GM18511 (cell line): ENCODE measurements at regions not wholly inside any gene's neighbourhood (a gene's known extent, or its start where the extent isn't known, plus 50 kb on each side); places are given as distances from the start of the nearest gene placed in this dataset.

ENCODE experiments used
- ATAC-seq: cut with Tn5 transposase; IDR thresholded peaks from one replicate; pipeline ENCODE4 v1.9.1; 2021; ENCODE audit warnings: mild to moderate bottlenecking, moderate library complexity; ENCODE audit not compliant: unreplicated experiment

GRCh38 chr20:22470620-22471026 lies 113.7 kb downstream of the FOXA2 start:
- no peak for ATAC-seq

DNA sequence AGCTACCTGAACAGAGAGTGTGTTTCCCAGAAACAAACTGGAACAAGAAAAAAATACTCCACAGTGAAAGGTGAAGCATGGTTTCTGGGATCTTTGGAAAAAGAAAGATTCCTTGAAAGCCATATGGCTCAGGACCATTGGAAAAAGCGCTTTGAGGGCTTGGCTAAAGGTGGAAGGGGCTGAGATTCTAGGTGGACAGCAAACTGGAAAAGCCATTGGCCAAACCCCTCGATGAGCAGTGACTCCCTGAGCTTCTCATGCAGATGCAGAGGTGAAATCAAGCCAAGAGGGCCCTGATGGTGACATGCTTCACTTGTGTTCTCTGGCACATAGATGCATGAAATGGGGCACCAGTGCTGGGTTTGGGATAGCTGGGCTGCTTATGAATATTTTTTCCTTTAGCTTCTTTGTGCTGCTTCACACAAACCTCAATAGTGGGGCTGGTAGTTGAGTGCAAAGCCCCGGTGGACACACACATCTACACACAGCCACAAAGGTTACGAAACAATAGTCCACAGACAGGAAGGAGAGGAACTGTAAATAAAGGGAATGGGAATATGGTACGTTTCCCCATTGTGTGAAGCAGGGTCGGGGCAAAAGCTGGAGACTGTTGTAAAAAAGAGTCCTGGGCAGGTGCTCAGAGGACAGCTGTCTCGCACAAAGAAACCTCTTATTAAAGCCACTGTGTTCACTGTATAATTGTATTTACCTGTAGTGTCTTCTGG lies 117.8 kb downstream of the FOXA2 start:
- no peak for ATAC-seq

GRCh38 chr20:22465622-22466446 lies 118.5 kb downstream of the FOXA2 start:
- no peak for ATAC-seq

DNA sequence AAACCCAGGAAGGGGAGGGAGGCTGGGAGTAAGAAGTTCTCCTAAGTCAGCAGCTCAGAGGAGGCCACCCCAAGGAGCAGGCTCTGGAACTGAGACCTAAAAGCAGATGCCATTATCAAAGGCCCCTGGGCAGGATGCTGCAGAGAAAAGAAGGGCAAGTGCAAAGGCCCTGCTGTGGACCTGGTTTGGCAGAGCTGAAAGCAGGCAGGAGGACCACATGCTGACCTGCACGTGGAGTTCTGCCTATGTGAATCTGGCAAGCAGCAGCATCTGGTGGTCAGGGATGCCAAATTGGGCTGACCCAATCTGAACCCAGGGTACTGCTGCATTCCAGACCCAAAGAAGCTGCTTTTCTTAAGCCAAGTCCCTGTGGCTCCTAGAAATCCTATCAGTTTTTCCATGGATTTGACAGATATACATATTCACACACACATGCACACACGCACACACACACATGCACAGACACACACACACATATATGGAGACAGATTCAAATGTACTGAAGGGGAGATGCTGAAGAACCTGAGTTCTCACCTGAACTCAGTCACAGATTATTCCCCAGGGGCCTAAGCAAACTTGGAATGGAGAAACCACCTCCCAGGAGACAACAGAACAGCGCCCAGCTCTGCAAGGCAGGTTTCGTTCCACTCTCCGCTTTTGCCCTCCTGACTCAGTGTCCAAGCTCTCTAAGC lies 119.9 kb downstream of the FOXA2 start:
- ATAC-seq = no peak

DNA sequence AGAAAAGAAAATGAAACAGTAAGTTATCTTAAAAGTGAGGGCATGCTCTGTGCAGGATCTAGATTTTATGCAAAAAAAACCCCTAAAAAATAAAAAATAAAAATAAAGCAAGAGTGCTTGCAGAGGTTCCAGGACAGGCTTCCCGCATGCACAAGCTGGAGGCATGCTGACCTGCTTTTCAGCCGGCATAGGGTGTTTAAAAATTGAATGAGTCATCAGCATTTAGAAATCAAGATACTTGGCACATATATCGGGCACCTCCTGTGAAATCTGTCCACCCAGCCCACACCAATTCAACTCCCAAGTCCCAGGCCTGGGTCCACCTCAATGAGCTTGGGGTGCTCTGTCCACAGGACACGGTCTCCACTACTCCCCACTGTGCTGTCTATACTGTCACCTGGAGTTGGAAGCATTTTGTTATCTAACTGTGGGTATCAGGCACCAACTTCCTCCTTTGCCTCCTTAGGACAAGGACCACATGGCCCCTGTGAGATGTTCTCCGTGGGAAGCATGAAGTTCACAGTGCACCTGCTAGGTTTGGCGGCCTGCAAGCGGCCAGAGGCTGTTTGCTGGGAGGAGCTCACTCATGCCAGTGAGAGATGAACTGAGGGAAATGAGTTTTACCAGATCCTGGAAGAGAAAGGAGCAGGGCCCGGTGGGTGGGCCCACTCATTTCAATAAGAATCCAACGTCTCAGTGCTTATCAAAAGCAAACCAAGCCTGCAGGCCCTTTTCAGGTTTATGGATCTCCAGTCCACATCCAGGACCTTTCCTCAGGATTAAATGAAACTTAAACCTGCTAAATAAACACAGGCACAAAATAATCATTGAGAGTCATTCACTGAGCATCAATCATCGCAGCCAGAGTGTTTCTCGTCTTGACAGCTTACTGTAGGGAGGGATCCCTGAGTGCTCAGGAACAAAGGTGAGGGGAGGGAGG lies 121.1 kb downstream of the FOXA2 start:
- ATAC-seq = no peak

GRCh38 chr20:22460803-22461202 lies 123.6 kb downstream of the FOXA2 start:
- ATAC-seq = no peak

- ATAC-seq = no peak
These were observed 124.1 kb downstream of the FOXA2 start for GRCh38 chr20:22460231-22460630.

DNA sequence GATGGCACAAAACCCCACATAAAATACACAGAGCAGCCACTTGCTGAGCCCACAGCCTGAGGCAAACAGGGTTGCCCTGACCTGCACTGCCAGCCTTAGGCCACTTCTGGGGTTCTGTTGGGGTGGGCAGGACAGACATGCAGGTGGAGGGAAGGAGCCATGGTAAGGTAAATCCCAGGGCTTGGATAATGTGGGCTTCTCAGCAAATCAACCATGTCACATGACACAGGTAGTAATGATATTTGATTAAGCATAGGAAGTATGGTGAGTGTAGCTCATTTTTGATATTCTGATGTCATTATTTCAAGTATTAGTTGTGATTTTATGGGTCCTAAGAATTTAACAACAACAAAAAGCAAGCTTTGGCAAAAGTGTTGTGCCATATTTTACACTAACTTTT lies 124.6 kb downstream of the FOXA2 start:
- ATAC-seq = no peak

DNA sequence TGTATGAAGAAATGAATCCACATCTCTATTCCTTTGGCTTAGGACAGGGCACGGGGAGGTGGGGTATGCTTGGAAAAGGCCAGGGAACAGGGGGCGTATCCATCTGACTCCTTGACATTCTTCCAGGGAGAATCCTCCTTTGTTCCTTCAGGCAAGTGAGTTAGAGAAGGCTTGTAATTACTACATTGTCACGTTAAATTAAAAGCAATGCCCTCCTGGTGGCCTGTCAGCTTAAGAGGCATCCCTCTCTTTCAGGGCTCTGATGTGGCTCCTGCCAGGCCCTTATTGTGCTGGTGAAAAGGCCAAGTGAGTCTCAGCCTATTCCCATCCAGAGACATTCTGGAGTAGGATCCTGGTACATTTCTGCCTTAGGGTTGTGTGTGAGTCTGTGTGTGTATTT lies 128.3 kb downstream of the FOXA2 start:
- no peak for ATAC-seq

DNA sequence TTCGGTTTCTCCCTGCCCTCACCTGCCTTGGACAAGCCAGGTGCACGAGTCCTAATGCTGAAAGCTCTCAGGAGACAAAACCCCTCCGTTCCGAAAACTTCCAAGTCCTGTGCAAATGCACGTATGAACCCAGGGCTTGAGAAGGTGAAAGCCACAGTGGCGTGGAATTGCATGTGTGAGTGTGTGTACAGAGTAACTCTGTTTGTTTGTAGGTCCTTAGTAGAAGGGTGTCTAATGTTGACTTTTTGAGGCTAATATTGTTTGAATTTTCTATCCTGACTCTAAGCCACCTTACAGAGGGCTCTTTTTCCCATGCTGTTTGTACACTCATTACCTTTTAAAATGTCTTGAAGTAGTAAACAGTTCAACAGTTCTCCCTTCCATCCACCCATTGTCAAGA lies 129.1 kb downstream of the FOXA2 start:
- ATAC-seq = no peak

GRCh38 chr20:22453244-22454080 lies 130.9 kb downstream of the FOXA2 start:
- no peak for ATAC-seq

GRCh38 chr20:22452442-22453011 lies 131.8 kb downstream of the FOXA2 start:
- ATAC-seq = no peak

DNA sequence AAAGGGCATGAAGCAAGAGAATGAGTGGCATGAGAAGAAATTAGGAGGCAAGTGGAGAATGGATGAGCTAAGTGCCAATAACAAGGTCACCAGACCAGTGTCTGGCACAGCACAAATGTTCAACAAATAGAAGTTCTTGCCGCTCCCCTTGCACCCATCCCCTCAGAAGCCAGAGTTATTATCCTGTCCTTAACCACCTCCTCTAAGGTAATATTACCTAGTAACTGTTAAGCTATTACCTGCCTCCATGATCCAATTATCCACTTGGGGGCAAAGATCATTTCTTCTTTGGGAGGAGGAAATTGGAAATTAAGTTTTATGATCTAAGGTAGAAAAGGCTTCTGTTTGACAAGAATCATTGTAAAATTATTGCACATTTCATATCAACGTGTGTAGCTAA lies 133.8 kb downstream of the FOXA2 start:
- no peak for ATAC-seq

DNA sequence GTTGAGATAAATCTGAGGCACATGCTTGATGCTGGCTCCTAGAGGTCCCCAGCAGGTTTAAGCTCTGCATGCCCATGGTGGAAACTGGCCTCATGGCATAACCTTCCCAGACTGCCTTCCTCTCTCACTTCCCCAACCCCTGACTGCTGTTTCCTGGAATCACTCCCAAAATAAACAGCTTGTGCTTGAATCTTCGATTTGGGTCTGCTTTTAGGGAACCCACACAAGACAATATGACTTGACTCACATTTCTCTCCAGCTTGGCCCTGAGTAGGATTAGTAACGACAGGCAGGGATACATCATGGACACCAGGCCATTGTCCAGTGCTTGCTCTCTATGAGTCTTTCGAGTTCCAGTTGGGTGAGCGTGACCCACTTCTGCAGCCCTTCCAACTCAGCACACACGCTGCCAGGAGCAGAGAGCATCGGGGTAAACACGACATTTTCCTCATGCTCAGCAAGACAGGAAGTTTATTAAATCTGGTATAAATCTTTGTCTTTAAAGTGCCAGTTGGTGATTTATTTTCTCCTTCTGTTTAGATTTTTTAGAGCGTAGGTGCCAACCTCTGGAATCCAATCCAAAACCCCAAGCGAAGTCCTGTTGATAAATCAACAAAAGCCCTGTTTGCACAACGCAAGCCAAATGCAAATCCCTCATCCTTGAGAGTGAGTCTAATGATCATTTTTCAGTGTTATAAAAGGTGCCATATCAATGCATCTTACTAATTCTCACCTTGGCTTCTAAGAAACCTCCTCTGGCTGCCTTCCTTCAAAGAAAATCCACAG lies 135.0 kb downstream of the FOXA2 start:
- ATAC-seq = no peak

GRCh38 chr20:22447447-22447778 lies 137.0 kb downstream of the FOXA2 start:
- ATAC-seq = no peak

- no peak for ATAC-seq
These were observed 137.5 kb downstream of the FOXA2 start for GRCh38 chr20:22446613-22447446.

DNA sequence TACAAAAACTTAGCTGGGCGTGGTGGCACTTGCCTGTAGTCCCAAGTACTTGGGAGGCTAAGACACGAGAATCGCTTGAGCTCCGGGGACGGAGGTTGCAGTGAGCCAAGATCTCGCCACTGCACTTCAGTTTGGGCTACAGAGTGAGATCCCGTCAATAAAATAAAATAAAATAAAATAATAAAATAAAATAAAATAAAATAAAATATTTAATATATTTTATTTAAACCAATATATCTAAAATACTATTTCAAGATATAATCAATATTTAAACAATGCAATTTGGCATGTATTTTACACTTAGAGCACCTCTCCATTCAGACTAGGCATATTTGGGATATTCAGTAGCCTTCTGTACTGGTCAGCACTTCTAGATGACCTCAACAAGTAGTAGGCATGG lies 142.1 kb downstream of the FOXA2 start:
- ATAC-seq = no peak

- ATAC-seq = no peak
These were observed 145.4 kb downstream of the FOXA2 start for GRCh38 chr20:22438926-22439325.
